ENCODE measurements at regions not wholly inside any gene's neighbourhood (a gene's known extent, or its start where the extent isn't known, plus 50 kb on each side); places are given as distances from the start of the nearest gene placed in this dataset.
A peak's percentile ranks its signal among the peaks of the same experiment; 100 is the strongest.

DNA sequence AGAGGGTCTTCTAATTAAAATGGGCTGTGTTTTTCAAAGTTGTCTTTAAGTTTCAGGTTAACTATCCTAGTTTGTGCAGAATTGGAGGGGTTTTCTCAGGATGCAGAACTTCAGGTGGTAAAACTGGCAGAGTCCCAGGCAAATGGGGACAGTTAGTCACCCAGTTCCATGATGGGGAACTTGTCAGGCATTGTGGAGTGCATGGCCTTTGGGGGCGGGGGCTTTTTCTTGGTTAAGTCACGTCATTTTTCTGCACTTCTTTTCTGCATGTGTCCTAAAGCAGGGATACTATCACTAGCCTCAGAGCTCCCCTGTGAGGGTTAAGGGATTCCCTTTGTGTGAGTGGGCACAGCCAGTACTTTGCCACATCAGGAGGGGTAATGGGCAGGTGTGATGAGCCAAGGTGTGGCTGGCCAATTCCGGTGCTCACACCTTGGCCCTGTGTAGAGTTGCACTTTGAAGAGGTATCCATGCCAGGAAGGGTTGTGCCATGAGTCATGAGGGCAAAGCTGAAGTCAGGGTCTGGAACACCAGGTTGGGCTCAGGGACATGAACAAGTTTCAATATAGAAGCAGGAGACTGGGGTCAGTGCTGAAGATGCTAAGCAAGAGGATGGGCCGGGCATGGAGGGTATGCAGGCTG, 126.0 kb upstream of the RREB1 start:
- DNase-seq (ENCODE audit: low spot score): no peak
- no peak overlapping the region for H3K27ac ChIP-seq (ENCODE audit: low read depth in 1 of 2, low read length in 2 of 2)
- 83% methylated on average over 4 of the region's 4 CpGs for WGBS
- TF ChIP-seq, protein P1, sequence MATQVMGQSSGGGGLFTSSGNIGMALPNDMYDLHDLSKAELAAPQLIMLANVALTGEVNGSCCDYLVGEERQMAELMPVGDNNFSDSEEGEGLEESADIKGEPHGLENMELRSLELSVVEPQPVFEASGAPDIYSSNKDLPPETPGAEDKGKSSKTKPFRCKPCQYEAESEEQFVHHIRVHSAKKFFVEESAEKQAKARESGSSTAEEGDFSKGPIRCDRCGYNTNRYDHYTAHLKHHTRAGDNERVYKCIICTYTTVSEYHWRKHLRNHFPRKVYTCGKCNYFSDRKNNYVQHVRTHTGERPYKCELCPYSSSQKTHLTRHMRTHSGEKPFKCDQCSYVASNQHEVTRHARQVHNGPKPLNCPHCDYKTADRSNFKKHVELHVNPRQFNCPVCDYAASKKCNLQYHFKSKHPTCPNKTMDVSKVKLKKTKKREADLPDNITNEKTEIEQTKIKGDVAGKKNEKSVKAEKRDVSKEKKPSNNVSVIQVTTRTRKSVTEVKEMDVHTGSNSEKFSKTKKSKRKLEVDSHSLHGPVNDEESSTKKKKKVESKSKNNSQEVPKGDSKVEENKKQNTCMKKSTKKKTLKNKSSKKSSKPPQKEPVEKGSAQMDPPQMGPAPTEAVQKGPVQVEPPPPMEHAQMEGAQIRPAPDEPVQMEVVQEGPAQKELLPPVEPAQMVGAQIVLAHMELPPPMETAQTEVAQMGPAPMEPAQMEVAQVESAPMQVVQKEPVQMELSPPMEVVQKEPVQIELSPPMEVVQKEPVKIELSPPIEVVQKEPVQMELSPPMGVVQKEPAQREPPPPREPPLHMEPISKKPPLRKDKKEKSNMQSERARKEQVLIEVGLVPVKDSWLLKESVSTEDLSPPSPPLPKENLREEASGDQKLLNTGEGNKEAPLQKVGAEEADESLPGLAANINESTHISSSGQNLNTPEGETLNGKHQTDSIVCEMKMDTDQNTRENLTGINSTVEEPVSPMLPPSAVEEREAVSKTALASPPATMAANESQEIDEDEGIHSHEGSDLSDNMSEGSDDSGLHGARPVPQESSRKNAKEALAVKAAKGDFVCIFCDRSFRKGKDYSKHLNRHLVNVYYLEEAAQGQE (IDR thresholded peaks at IDR 0.05): no peak
- TF ChIP-seq, protein P2, sequence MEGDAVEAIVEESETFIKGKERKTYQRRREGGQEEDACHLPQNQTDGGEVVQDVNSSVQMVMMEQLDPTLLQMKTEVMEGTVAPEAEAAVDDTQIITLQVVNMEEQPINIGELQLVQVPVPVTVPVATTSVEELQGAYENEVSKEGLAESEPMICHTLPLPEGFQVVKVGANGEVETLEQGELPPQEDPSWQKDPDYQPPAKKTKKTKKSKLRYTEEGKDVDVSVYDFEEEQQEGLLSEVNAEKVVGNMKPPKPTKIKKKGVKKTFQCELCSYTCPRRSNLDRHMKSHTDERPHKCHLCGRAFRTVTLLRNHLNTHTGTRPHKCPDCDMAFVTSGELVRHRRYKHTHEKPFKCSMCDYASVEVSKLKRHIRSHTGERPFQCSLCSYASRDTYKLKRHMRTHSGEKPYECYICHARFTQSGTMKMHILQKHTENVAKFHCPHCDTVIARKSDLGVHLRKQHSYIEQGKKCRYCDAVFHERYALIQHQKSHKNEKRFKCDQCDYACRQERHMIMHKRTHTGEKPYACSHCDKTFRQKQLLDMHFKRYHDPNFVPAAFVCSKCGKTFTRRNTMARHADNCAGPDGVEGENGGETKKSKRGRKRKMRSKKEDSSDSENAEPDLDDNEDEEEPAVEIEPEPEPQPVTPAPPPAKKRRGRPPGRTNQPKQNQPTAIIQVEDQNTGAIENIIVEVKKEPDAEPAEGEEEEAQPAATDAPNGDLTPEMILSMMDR (IDR thresholded peaks at IDR 0.05; ENCODE audit: low read depth, low read length, missing input control): no peak
- TF ChIP-seq, protein P3, sequence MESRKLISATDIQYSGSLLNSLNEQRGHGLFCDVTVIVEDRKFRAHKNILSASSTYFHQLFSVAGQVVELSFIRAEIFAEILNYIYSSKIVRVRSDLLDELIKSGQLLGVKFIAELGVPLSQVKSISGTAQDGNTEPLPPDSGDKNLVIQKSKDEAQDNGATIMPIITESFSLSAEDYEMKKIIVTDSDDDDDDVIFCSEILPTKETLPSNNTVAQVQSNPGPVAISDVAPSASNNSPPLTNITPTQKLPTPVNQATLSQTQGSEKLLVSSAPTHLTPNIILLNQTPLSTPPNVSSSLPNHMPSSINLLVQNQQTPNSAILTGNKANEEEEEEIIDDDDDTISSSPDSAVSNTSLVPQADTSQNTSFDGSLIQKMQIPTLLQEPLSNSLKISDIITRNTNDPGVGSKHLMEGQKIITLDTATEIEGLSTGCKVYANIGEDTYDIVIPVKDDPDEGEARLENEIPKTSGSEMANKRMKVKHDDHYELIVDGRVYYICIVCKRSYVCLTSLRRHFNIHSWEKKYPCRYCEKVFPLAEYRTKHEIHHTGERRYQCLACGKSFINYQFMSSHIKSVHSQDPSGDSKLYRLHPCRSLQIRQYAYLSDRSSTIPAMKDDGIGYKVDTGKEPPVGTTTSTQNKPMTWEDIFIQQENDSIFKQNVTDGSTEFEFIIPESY (IDR thresholded peaks at IDR 0.05): no peak
- TF ChIP-seq, protein P4, sequence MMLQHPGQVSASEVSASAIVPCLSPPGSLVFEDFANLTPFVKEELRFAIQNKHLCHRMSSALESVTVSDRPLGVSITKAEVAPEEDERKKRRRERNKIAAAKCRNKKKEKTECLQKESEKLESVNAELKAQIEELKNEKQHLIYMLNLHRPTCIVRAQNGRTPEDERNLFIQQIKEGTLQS (IDR thresholded peaks at IDR 0.05): no peak
- TF ChIP-seq SP1 (IDR thresholded peaks at IDR 0.05) (no peak), FOXA1 (IDR thresholded peaks at IDR 0.05) (no peak), HNF4G (IDR thresholded peaks at IDR 0.05) (no peak)
- H3K4me3 ChIP-seq (ENCODE audit: low read depth in 1 of 3, low read length in 3 of 3): no peak overlapping the region
- H3K27me3 ChIP-seq (ENCODE audit: control insufficient read depth in 4 of 4, insufficient read depth in 4 of 4, low read length in 3 of 4): no peaks in the 10 kb centered on the region
- H3K9me3 ChIP-seq (ENCODE audit: control insufficient read depth in 4 of 4, low read length in 3 of 4): no peaks in the 10 kb centered on the region
- H3K36me3 ChIP-seq (ENCODE audit: control insufficient read depth in 4 of 4, insufficient read depth in 3 of 4, low read depth in 1 of 4, low read length in 3 of 4): no peaks in the 10 kb centered on the region
- H3K9ac ChIP-seq (ENCODE audit: low read depth in 1 of 2, low read length in 2 of 2): no peak overlapping the region
- H3K4me1 ChIP-seq (ENCODE audit: control insufficient read depth in 4 of 4, insufficient read depth in 4 of 4, low read length in 3 of 4): no peaks in the 10 kb centered on the region

DNA sequence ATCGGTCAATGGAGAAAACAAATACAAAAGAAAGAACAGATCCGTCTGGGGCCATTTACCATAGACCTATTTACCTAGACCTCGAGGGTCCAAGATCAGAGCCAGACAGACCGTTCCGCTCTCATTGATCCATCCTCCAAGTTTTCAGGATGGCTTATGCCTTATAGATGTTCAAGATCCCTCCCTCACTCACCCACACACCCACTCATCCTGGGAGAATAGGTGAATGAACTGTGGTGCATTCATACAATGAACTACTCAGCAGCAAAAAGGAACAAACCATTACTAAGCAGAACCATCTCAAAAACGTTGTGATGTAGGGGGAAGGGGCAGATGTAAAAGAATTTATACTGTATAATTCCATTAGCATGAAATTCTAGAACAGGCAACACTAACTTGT, 125.1 kb upstream of the RREB1 start:
- TF ChIP-seq RXRA (IDR thresholded peaks at IDR 0.05): peak in 1 of 2 donors; percentile 41
- no peak for TF ChIP-seq HNF4A (conservative IDR thresholded peaks at IDR 0.05)
- no peaks in the 10 kb centered on the region for H3K9me3 ChIP-seq (ENCODE audit: control insufficient read depth in 4 of 4, low read length in 3 of 4)
- H3K9ac ChIP-seq (ENCODE audit: low read depth in 1 of 2, low read length in 2 of 2): no peak overlapping the region
- H3K27me3 ChIP-seq (ENCODE audit: control insufficient read depth in 4 of 4, insufficient read depth in 4 of 4, low read length in 3 of 4): no peaks in the 10 kb centered on the region
- WGBS: 76% methylated on average over 6 of the region's 6 CpGs
- DNase-seq (ENCODE audit: low spot score): no peak
- H3K36me3 ChIP-seq (ENCODE audit: control insufficient read depth in 4 of 4, insufficient read depth in 3 of 4, low read depth in 1 of 4, low read length in 3 of 4): no peaks in the 10 kb centered on the region
- H3K27ac ChIP-seq (ENCODE audit: low read depth in 1 of 2, low read length in 2 of 2): no peak overlapping the region
- no peak overlapping the region for H3K4me3 ChIP-seq (ENCODE audit: low read depth in 1 of 3, low read length in 3 of 3)
- no peaks in the 10 kb centered on the region for H3K4me1 ChIP-seq (ENCODE audit: control insufficient read depth in 4 of 4, insufficient read depth in 4 of 4, low read length in 3 of 4)

Data from liver (tissue), 8 donors.